Stomach (tissue), 8 donors: ENCODE measurements at regions not wholly inside any gene's neighbourhood (a gene's known extent, or its start where the extent isn't known, plus 50 kb on each side); places are given as distances from the start of the nearest gene placed in this dataset.
A peak's percentile ranks its signal among the peaks of the same experiment; 100 is the strongest.

Experiments
- DNase-seq, 2 donors: peaks; one replicate each; pipeline versions ENCODE4 v3.0.0 to v3.0.0-alpha.2; 2013 to 2019
- H3K27ac ChIP-seq, 5 donors: fragments of 200-600 bp in 4 of 5; sonication (generic) in 4 of 5; one replicate each; pipeline ENCODE4 v1.5.1; 2013 to 2019; ENCODE audit warnings: mild to moderate bottlenecking in 1 of 5, moderate library complexity in 1 of 5
- H3K27me3 ChIP-seq, 3 donors: fragments of 200-600 bp; sonication (generic); one replicate each; pipeline ENCODE4 v1.5.1; 2017 to 2019; ENCODE audit warnings: mixed run types in 1 of 3
- H3K36me3 ChIP-seq, 4 donors: fragments of 200-600 bp; sonication (generic); 1 replicate in 3 of 4; 2 replicates in 1 of 4; pipeline ENCODE4 v1.5.1; 2016 to 2019
- H3K4me1 ChIP-seq, 4 donors: fragments of 200-600 bp; sonication (generic); one replicate each; pipeline ENCODE4 v1.5.1; 2016 to 2019
- H3K4me3 ChIP-seq, 4 donors: fragments of 200-600 bp; sonication (generic) in 3 of 4; one replicate each; pipeline ENCODE4 v1.5.1; 2016 to 2019; ENCODE audit warnings: mild to moderate bottlenecking in 1 of 4
- H3K9me3 ChIP-seq, 4 donors: fragments of 200-600 bp; sonication (generic); one replicate each; pipeline ENCODE4 v1.5.1; 2016 to 2019
- EP300 ChIP-seq: sonication (generic); formaldehyde crosslinking; IDR thresholded peaks from one replicate; pipeline ENCODE4 v1.6.1; 2017; ENCODE audit warnings: antibody characterized with exemption
- POLR2A ChIP-seq, 4 donors: fragments of 450-650 bp; IDR thresholded peaks; one replicate each; pipeline ENCODE4 v1.6.1; 2016; ENCODE audit warnings: antibody characterized with exemption in 4 of 4, control low read depth in 2 of 4, mild to moderate bottlenecking in 1 of 4, moderate library complexity in 1 of 4
- POLR2AphosphoS5 ChIP-seq, 3 donors: sonication (generic); formaldehyde crosslinking; IDR thresholded peaks; one replicate each; pipeline ENCODE4 v1.6.1; 2016; ENCODE audit warnings: antibody characterized with exemption in 3 of 3
- WGBS, 5 donors: extraction: QIAGEN DNeasy Blood & Tissue Kit in 3 of 5; methylation state at CpG; one replicate each; pipeline versions ENCODE4 v1.1.5 to v1.1.7; 2013 to 2018; 5-methylcytosine and 5-hydroxymethylcytosine counted together
- intact Hi-C: fragments of 100-400 bp; cut with DNase I; formaldehyde crosslinking; loops from one replicate; pipeline ENCODE4 v1.15.1; 2023; ENCODE audit warnings: low total_unique reads
- TF ChIP-seq, protein P1 (sequence below), 7 experiments: fragments of 450-650 bp in 4 of 7; fragments of 200-600 bp in 3 of 7; sonication (generic) in 3 of 7; IDR thresholded peaks; one replicate each; pipeline ENCODE4 v1.5.1; 2016 to 2019; ENCODE audit warnings: antibody characterized with exemption in 7 of 7, control low read depth in 2 of 7, mild to moderate bottlenecking in 1 of 7
- donor health status: healthy with polysubstance abuse.
- donor health status: Bipolar disorder and iron deficiency.
- donor health status: healthy.

DNA sequence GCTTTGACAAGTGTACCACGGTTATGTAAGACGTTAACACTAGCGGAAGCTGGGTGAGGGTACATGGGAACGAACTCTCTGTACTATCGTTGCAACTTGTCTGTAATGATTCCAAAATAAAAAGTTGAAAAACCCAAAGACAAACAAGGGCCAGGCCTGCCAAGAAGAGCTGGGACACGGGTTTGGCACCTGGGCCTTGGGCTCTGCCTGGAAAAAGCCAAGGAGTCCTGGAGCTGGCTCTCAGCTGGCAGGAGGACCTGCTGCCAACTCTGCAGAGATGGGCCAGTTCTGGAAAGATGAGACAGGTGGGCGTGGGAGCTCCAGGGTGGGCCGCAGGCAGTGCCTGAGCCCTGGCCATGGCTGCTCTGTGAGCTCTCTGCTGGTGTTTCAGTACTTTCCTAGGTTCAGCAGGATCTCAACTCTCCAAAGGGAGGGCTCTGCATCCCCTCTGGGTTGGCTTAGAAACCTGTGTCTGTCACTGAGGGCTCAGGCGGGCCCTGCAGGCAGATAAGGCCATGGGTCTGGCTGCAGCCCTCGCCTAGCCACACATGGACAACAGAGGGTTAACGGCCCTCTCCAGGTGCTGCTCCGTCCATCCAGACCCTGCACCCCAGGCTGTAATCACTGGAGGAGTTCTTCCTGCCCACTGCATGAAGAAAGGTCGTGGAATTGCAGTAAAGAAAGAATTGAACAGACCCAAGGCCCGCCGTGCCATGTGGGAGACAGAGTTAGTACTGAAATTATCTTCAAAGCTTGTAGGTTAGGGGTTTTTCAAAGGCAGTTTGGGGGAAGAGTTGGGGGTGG lies 89.9 kb downstream of the RHOB start:
- DNase-seq, result peak in 1 of 2 donors; percentile 83
- no peaks in the 10 kb centered on the region for H3K36me3 ChIP-seq
- 55 to 72% (median 66%) methylated on average over 15 of the region's 15 CpGs for WGBS, 5 donors
- peaks cover 0 to 15% (median 6%) of the 10 kb centered on the region in 4 donors for H3K4me1 ChIP-seq
- H3K27ac ChIP-seq, result peak overlapping the region in 3 of 5 donors; percentile 24 to 39 (median 32)
- TF ChIP-seq POLR2A (IDR thresholded peaks at IDR 0.05) (no peak), EP300 (no peak), POLR2AphosphoS5 (IDR thresholded peaks at IDR 0.05) (no peak)
- TF ChIP-seq, protein P1, sequence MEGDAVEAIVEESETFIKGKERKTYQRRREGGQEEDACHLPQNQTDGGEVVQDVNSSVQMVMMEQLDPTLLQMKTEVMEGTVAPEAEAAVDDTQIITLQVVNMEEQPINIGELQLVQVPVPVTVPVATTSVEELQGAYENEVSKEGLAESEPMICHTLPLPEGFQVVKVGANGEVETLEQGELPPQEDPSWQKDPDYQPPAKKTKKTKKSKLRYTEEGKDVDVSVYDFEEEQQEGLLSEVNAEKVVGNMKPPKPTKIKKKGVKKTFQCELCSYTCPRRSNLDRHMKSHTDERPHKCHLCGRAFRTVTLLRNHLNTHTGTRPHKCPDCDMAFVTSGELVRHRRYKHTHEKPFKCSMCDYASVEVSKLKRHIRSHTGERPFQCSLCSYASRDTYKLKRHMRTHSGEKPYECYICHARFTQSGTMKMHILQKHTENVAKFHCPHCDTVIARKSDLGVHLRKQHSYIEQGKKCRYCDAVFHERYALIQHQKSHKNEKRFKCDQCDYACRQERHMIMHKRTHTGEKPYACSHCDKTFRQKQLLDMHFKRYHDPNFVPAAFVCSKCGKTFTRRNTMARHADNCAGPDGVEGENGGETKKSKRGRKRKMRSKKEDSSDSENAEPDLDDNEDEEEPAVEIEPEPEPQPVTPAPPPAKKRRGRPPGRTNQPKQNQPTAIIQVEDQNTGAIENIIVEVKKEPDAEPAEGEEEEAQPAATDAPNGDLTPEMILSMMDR (IDR thresholded peaks at IDR 0.05), result no peak
- no peak overlapping the region for H3K4me3 ChIP-seq
- intact Hi-C loops, result no loop called here
- no peaks in the 10 kb centered on the region for H3K27me3 ChIP-seq
- H3K9me3 ChIP-seq, result no peaks in the 10 kb centered on the region

DNA sequence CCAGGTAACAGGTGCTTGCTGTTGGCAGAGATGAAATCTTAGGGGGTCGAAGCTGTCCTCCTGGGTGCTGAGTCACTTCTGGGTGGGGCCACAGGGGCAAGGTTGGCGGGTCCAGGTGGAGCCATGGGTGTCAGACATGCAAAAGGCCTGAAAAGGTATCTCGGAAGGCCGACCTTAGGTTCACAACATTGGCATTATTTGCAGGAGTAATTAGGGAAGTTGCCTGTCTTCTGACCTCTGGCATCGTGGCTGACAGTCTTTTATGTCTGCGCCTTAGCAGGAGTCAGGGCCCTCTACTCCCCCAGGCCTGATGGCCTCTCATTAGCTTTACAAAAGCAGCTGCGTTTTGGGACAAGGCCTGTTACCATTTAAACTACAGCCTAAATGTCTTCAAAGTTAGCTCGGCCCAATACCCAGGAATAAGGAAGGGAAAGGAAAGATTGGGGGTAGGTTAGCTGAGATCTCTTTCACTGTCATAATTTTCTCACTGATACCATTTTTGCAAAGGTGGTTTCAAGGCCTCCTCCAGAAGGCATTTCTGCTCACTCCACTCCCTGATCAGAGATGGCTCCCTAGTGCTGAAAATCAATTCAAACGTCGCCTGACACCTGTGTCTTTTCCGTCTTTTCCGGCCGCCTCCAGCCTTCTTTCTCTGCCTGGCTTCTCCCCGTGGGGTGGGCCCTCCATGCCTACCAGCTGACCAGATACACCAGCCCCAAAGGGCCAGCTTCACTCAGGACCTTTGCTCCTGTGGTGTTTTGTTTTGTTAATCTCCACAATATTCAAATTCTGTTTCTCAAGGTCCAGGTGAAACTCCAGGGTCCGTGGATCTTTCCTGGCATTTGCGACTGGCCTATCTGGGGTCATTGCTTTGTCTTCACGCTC lies 90.8 kb downstream of the RHOB start:
- no peak for DNase-seq
- Histone ChIP-seq H3K4me3 (no peak overlapping the region), H3K27me3 (no peaks in the 10 kb centered on the region), H3K36me3 (no peaks in the 10 kb centered on the region), H3K4me1 (peaks cover 0 to 15% (median 6%) of the 10 kb centered on the region in 4 donors), H3K27ac (peak overlapping the region in 1 of 5 donors; percentile 30), H3K9me3 (no peaks in the 10 kb centered on the region)
- 87 to 92% (median 89%) methylated on average over 17 of the region's 17 CpGs for WGBS, 5 donors
- TF ChIP-seq EP300, result no peak
- TF ChIP-seq POLR2AphosphoS5 (IDR thresholded peaks at IDR 0.05), result no peak
- TF ChIP-seq, protein P1 (IDR thresholded peaks at IDR 0.05), result no peak
- no peak for TF ChIP-seq POLR2A (IDR thresholded peaks at IDR 0.05)
- intact Hi-C loops, result no loop called here

DNA sequence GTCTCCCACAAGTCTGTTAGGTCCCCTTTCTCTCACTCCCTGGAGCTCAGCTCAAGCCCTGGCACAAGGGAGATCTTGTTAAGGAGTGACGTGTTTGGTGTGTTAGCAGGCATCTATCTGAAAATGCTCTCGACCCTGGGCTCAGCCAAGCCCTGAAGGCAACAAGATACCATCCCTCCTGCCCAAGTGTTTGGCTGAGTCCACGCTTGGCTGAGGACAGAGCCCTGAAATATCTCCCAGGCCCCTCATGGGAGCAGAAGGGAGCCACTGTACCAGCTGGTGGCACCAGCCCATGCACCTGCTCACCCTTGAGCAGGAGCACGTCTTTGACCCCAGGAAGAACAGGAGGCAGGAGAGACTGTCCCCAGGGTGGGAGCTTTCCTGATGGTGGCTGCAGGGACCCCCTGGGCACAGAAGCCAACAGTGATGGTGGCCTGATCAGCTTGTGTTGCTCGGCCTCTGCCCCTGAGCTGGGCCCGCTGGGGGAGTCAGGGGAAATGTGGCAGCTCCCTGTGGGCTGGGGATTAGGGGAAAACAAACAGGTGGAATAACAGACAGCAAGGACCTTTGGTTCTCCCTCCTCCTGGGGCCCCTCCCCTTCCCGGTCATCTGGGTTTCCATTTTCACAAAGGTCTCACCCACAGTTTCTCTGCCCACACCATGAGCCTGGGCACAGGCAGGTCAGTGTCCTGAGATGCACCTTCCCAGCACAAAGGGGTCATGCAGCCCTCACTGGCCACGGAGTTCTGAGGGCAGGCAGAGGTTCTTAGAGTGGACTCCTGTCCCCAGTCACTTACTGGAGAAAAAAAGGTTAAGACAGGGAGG lies 91.6 kb downstream of the RHOB start:
- no peak for DNase-seq
- WGBS, 5 donors, result 82 to 88% (median 85%) methylated on average over 7 to 8 of the region's 8 CpGs
- H3K36me3 ChIP-seq, result no peaks in the 10 kb centered on the region
- H3K4me1 ChIP-seq, result peaks cover 0 to 23% (median 7%) of the 10 kb centered on the region in 4 donors
- TF ChIP-seq POLR2AphosphoS5 (IDR thresholded peaks at IDR 0.05), result no peak
- TF ChIP-seq, protein P1 (IDR thresholded peaks at IDR 0.05), result no peak
- TF ChIP-seq POLR2A (IDR thresholded peaks at IDR 0.05), result no peak
- TF ChIP-seq EP300, result no peak
- intact Hi-C loops, result no loop called here
- H3K27ac ChIP-seq, result no peak overlapping the region
- H3K4me3 ChIP-seq, result no peak overlapping the region
- H3K27me3 ChIP-seq, result no peaks in the 10 kb centered on the region
- H3K9me3 ChIP-seq, result no peaks in the 10 kb centered on the region
